K562 (cell line): ENCODE measurements at regions not wholly inside any gene's neighbourhood (a gene's known extent, or its start where the extent isn't known, plus 50 kb on each side); places are given as distances from the start of the nearest gene placed in this dataset.

ENCODE experiments used
- ATAC-seq: fragments of 200-7000 bp; cut with Tn5 transposase; 3 replicates; pipeline ENCODE4 v1.9.1; 2020; ENCODE audit warnings: moderate library complexity
- BruUV-seq: library from RNA; stranded (reverse); fragments of 400-500 nt; replicated peaks from 2 replicates; lab custom pipeline; 2021; lab: Mats Ljungman, UMichigan
- CTCF ChIA-PET: fragments of 300-600 bp; formaldehyde crosslinking; extraction: SDS; loops from one replicate; lab custom pipeline; 2021; ENCODE audit warnings: low intra/inter-chr PET ratio; lab: Yijun Ruan, JAX
- POLR2A ChIA-PET: fragments of 300-600, 350-650 bp; sonication (Branson Sonifier 250); formaldehyde crosslinking; extraction: SDS; loops from one replicate; lab custom pipeline; 2021; ENCODE audit warnings: antibody characterized with exemption, inconsistent platforms; lab: Yijun Ruan, JAX
- DNase-seq, 4 experiments: peaks; one replicate each; pipeline versions ENCODE4 v3.0.0 to v3.0.0-alpha.2; 2011 to 2018; ENCODE audit warnings: low spot score in 3 of 4, mixed read lengths in 3 of 4; ENCODE audit errors: extremely low read depth in 1 of 4
- FAIRE-seq: peaks from 2 replicates; lab custom pipeline; 2011; peaks lifted over from hg19 to GRCh38; lab: Jason Lieb, UNC
- H2AFZ ChIP-seq: 2 replicates; pipeline ENCODE4 v1.6.0; 2011; ENCODE audit warnings: low read depth, low read length, control low read depth, inconsistent platforms
- H3K27ac ChIP-seq: fragments of 200-600 bp; 3 replicates; pipeline ENCODE4 v1.8.0; 2011; ENCODE audit warnings: low read depth, mild to moderate bottlenecking, control low read depth, inconsistent platforms, low read length, moderate library complexity, mixed read lengths; ENCODE audit errors: extremely low read depth
- H3K27me3 ChIP-seq, 2 experiments: fragments of 300-600 bp in 1 of 2; 2 replicates in 1 of 2; 3 replicates in 1 of 2; pipeline versions ENCODE4 v1.6.0 to v1.8.0; 2011; ENCODE audit warnings: inconsistent platforms in 2 of 2, low read length in 2 of 2, mild to moderate bottlenecking in 1 of 2, mixed read lengths in 1 of 2, moderate library complexity in 1 of 2; ENCODE audit not compliant: control insufficient read depth in 2 of 2, insufficient read depth in 2 of 2
- H3K36me3 ChIP-seq: fragments of 300-600 bp; 3 replicates; pipeline ENCODE4 v1.8.0; 2011; ENCODE audit warnings: mild to moderate bottlenecking, low read length, inconsistent platforms; ENCODE audit not compliant: control insufficient read depth, insufficient read depth
- H3K4me1 ChIP-seq, 2 experiments: fragments of 200-600 bp in 1 of 2; replicated peaks in 1 of 2; 2 replicates in 1 of 2; 3 replicates in 1 of 2; pipeline versions ENCODE4 v1.5.1 to v1.8.0; 2011; ENCODE audit warnings: inconsistent platforms in 2 of 2, low read length in 2 of 2, mild to moderate bottlenecking in 1 of 2, mixed read lengths in 1 of 2, moderate library complexity in 1 of 2; ENCODE audit not compliant: control insufficient read depth in 2 of 2, insufficient read depth in 2 of 2
- H3K4me2 ChIP-seq: 2 replicates; pipeline ENCODE4 v1.6.1; 2011; ENCODE audit warnings: low read length, control low read depth, inconsistent platforms, mixed read lengths; ENCODE audit not compliant: insufficient read depth
- H3K4me3 ChIP-seq: fragments of 200-600 bp; sonication (generic), shearing (Covaris generic); 2 replicates; pipeline ENCODE4 v1.5.1; 2016; ENCODE audit warnings: control low read depth, inconsistent platforms
- H3K79me2 ChIP-seq: fragments of 200-600 bp; 3 replicates; pipeline ENCODE4 v1.8.0; 2011; ENCODE audit warnings: low read length, inconsistent platforms; ENCODE audit not compliant: control insufficient read depth, insufficient read depth
- H3K9ac ChIP-seq, 2 experiments: 2 replicates each; pipeline versions ENCODE4 v1.6.0 to v1.6.1; 2011; ENCODE audit warnings: low read depth in 2 of 2, low read length in 2 of 2, control low read depth in 1 of 2, inconsistent platforms in 1 of 2, mild to moderate bottlenecking in 1 of 2, mixed read lengths in 1 of 2; ENCODE audit not compliant: insufficient read depth in 1 of 2
- H3K9me1 ChIP-seq: one replicate; pipeline ENCODE4 v1.6.0; 2011; ENCODE audit warnings: inconsistent platforms, mild to moderate bottlenecking, low read length, moderate library complexity; ENCODE audit not compliant: control insufficient read depth, insufficient read depth
- H3K9me3 ChIP-seq: replicated peaks from 2 replicates; pipeline ENCODE4 v1.5.1; 2011; ENCODE audit warnings: low read depth, low read length, inconsistent platforms; ENCODE audit not compliant: control insufficient read depth, insufficient read depth
- H4K20me1 ChIP-seq: replicated peaks from 2 replicates; pipeline ENCODE4 v1.6.1; 2011; ENCODE audit warnings: low read length, inconsistent platforms, mixed read lengths; ENCODE audit not compliant: control insufficient read depth, insufficient read depth
- COPS2 ChIP-seq: fragments of 450-650 bp; conservative IDR thresholded peaks from 2 replicates; pipeline ENCODE4 v1.6.1; 2016; ENCODE audit warnings: mild to moderate bottlenecking, moderate library complexity
- CREB3L1 ChIP-seq: fragments of 450-650 bp; IDR thresholded peaks from 2 replicates; pipeline ENCODE4 v1.6.1; 2014; ENCODE audit warnings: low read depth, mild to moderate bottlenecking, moderate library complexity, borderline replicate concordance
- E2F3 ChIP-seq: fragments of 250-450 bp; sonication (Bioruptor Pico); IDR thresholded peaks from 2 replicates; pipeline ENCODE4 v1.4.0; 2020; ENCODE audit warnings: mild to moderate bottlenecking
- HNRNPLL ChIP-seq: fragments of 200-400 bp; formaldehyde crosslinking; IDR thresholded peaks from 2 replicates; pipeline ENCODE4 v1.6.1; 2017; ENCODE audit warnings: low read length, low read depth, mild to moderate bottlenecking; ENCODE audit not compliant: poor library complexity, severe bottlenecking
- LEF1 ChIP-seq: fragments of 450-650 bp; IDR thresholded peaks from 2 replicates; pipeline ENCODE4 v1.6.1; 2016; ENCODE audit warnings: mild to moderate bottlenecking
- PHTF2 ChIP-seq: fragments of 250-450 bp; sonication (Bioruptor Pico); IDR thresholded peaks from 2 replicates; pipeline ENCODE4 v1.5.0; 2021; ENCODE audit warnings: mild to moderate bottlenecking
- SLC30A9 ChIP-seq: fragments of 250-450 bp; sonication (Bioruptor Pico); IDR thresholded peaks from 2 replicates; pipeline ENCODE4 v1.8.0; 2022; ENCODE audit warnings: mild to moderate bottlenecking, moderate library complexity
- VEZF1 ChIP-seq: fragments of 200-800 bp; sonication (Bioruptor generic); IDR thresholded peaks from 2 replicates; pipeline ENCODE4 v1.6.1; 2017; ENCODE audit warnings: missing genetic modification characterization, missing compliant biosample characterization
- ZNF224 ChIP-seq: sonication (generic); formaldehyde crosslinking; IDR thresholded peaks from 2 replicates; pipeline ENCODE4 v1.8.0; 2022; ENCODE audit warnings: mild to moderate bottlenecking, missing genetic modification reagents
- ZNF592 ChIP-seq: fragments of 450-650 bp; IDR thresholded peaks from 2 replicates; pipeline ENCODE4 v1.6.1; 2017; ENCODE audit warnings: antibody characterized with exemption, mild to moderate bottlenecking
- WGBS: fragments of 100-300 bp; shearing (Covaris generic); methylation state at CpG from one replicate; pipeline ENCODE4 v1.1.6; 2016; ENCODE audit warnings: low coverage, mixed read lengths; ENCODE audit not compliant: insufficient coverage; ENCODE audit errors: missing lambda C conversion rate; 5-methylcytosine and 5-hydroxymethylcytosine counted together
- in situ Hi-C: fragments of 300-500 bp; cut with MboI; formaldehyde crosslinking; loops from 4 replicates; pipeline ENCODE4 v1.15.0; 2018; ENCODE audit warnings: inconsistent platforms, mixed read lengths
- intact Hi-C: fragments of 100-400 bp; cut with micrococcal nuclease; formaldehyde crosslinking; loops from 2 replicates; pipeline ENCODE4 v1.14.2; 2022
- TF ChIP-seq, protein P1 (sequence below): sonication (generic); formaldehyde crosslinking; IDR thresholded peaks from 2 replicates; pipeline ENCODE4 v1.4.0; 2020; ENCODE audit warnings: mild to moderate bottlenecking, missing genetic modification reagents

GRCh38 chr3:101999177-101999779, 150.0 kb downstream of the NFKBIZ start:
- in situ Hi-C loops: no loop called here
- TF ChIP-seq ZNF592: no peak
- no peak for TF ChIP-seq CREB3L1
- TF ChIP-seq, protein P1, sequence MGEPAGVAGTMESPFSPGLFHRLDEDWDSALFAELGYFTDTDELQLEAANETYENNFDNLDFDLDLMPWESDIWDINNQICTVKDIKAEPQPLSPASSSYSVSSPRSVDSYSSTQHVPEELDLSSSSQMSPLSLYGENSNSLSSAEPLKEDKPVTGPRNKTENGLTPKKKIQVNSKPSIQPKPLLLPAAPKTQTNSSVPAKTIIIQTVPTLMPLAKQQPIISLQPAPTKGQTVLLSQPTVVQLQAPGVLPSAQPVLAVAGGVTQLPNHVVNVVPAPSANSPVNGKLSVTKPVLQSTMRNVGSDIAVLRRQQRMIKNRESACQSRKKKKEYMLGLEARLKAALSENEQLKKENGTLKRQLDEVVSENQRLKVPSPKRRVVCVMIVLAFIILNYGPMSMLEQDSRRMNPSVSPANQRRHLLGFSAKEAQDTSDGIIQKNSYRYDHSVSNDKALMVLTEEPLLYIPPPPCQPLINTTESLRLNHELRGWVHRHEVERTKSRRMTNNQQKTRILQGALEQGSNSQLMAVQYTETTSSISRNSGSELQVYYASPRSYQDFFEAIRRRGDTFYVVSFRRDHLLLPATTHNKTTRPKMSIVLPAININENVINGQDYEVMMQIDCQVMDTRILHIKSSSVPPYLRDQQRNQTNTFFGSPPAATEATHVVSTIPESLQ (CRISPR knock-in tag): no peak
- no peak for TF ChIP-seq VEZF1
- TF ChIP-seq SLC30A9 (CRISPR knock-in tag): no peak
- no peak for TF ChIP-seq E2F3
- TF ChIP-seq ZNF224 (CRISPR knock-in tag): no peak
- TF ChIP-seq LEF1: no peak
- no peak for TF ChIP-seq HNRNPLL
- no peak for TF ChIP-seq PHTF2
- TF ChIP-seq COPS2: no peak

More at GRCh38 chr3:101999177-101999779, 150.0 kb downstream of the NFKBIZ start:
- no TSS peak for BruUV-seq
- no peak for ATAC-seq
- ChIA-PET POLR2A (interaction anchor here (0.6 kb wide), 1 partner anchor 60 kb away, joined by 3 read pairs; no protein-coding TSS in a partner anchor), CTCF (no interaction called here)
- FAIRE-seq: no peak
- H3K36me3 ChIP-seq: no peaks in the 10 kb centered on the region
- no peaks in the 10 kb centered on the region for H3K79me2 ChIP-seq
- H3K4me3 ChIP-seq: no peak overlapping the region
- no peak for DNase-seq
- no peaks in the 10 kb centered on the region for H3K27me3 ChIP-seq
- H3K9me1 ChIP-seq: no peaks in the 10 kb centered on the region
- intact Hi-C loops: no loop called here
- H3K9me3 ChIP-seq: no peaks in the 10 kb centered on the region
- H3K9ac ChIP-seq: no peak overlapping the region
- H3K4me2 ChIP-seq: no peak overlapping the region
- WGBS: 7% methylated on average over 3 of the region's 3 CpGs
- no peaks in the 10 kb centered on the region for H4K20me1 ChIP-seq
- H3K27ac ChIP-seq: no peak overlapping the region
- no peak overlapping the region for H2AFZ ChIP-seq
- no peaks in the 10 kb centered on the region for H3K4me1 ChIP-seq
